GM03348 (cell line): ENCODE measurements at regions not wholly inside any gene's neighbourhood (a gene's known extent, or its start where the extent isn't known, plus 50 kb on each side); places are given as distances from the start of the nearest gene placed in this dataset.
"Not testable (repeated sequence)": the region's sequence is repeated elsewhere in the genome, so short reads cannot be mapped to it uniquely, and the experiment has no call there.

ENCODE experiments used
- DNase-seq: peaks from one replicate; pipeline ENCODE4 v3.0.0; 2012; ENCODE audit warnings: low spot score

DNA sequence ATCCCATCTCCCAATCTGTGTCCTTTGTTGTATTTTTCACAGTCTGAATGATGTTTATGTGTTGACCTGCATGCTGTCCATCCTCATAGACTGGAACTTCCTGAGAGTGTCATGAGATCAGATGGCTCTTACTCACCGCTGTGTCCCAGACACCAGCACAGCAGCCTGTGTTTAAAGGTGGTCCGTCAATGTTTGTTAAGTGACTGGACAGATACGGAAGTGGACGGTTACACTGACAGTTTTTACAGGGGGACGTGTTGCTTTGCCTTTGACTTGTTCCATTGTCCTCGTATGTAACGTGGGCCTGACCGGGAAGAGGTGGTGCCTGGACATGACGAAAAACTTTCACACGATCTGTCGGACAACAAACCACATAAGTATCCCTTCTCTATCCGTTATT lies 56.7 kb upstream of the SULF2 start:
- not testable (repeated sequence) for DNase-seq

- not testable (repeated sequence) for DNase-seq
Measured at GRCh38 chr20:47836256-47836817, 51.1 kb upstream of the SULF2 start.
